BJ (cell line): ENCODE measurements at regions not wholly inside any gene's neighbourhood (a gene's known extent, or its start where the extent isn't known, plus 50 kb on each side); places are given as distances from the start of the nearest gene placed in this dataset.

Source experiments
- CTCF ChIA-PET: fragments of 350-600 bp; formaldehyde crosslinking; extraction: SDS; loops from one replicate; lab custom pipeline; 2021; ENCODE audit warnings: antibody characterized with exemption, inconsistent platforms; lab: Yijun Ruan, JAX
- POLR2A ChIA-PET: fragments of 300-600 bp; sonication (Branson Sonifier 250); formaldehyde crosslinking; extraction: SDS; loops from one replicate; lab custom pipeline; 2021; ENCODE audit warnings: antibody characterized with exemption; lab: Charles Lee
- DNase-seq: peaks from one replicate; pipeline ENCODE4 v3.0.0-alpha.2; 2011; ENCODE audit warnings: low read depth
- H3K27me3 ChIP-seq: 2 replicates; pipeline ENCODE4 v1.6.0; 2011; ENCODE audit warnings: low read length; ENCODE audit not compliant: control insufficient read depth, insufficient read depth
- H3K36me3 ChIP-seq: 2 replicates; pipeline ENCODE4 v1.5.1; 2011; ENCODE audit warnings: low read length; ENCODE audit not compliant: control insufficient read depth, insufficient read depth
- H3K4me3 ChIP-seq: 2 replicates; pipeline ENCODE4 v1.5.1; 2011; ENCODE audit warnings: low read depth, mild to moderate bottlenecking, control low read depth, low read length
- CTCF ChIP-seq: IDR thresholded peaks from 2 replicates; pipeline ENCODE4 v1.5.1; 2011; ENCODE audit warnings: low read depth, mild to moderate bottlenecking, control low read depth, inconsistent platforms, low read length, moderate library complexity; ENCODE audit not compliant: insufficient read depth

DNA sequence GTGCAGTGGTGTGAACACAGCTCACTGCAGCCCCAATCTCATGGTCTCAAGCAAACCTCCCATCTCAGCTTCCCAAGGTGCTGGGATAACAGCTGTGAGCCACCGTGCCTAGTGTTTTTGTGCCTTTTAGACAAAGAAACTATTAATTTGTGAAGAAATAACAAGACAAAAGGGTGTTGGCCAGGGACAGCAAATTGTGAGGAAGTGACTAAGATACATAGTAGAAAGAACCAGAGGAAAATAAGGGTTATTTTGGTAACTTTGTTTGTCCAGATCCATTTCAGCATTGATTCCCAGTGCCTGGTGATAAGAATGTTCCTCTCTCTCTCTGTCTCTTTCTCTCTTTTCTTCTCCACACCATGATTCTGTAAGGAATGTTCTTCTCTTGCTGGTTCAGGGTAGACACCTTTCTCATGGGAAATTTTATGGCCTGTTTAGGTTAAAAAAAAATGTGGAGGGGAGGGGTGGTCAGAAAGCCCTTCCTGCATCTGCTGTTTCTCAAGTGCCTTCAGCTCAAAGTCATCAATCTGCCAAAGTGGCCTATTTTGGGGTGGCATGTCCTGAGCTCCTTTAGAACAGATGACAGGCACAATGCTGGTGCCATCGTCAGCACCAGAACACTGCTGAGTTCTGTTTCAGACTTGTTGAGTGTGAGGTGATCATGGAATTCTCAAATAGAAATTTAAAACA, 184.4 kb upstream of the EEA1 start:
- ChIA-PET POLR2A (no interaction called here), CTCF (no interaction called here)
- TF ChIP-seq CTCF = no peak
- Histone ChIP-seq H3K27me3 (no peaks in the 10 kb centered on the region), H3K36me3 (no peaks in the 10 kb centered on the region), H3K4me3 (no peak overlapping the region)
- DNase-seq = no peak

GRCh38 chr12:93115198-93115601, 186.1 kb upstream of the EEA1 start:
- POLR2A ChIA-PET = no interaction called here
- no peak for TF ChIP-seq CTCF

GRCh38 chr12:93115646-93116045, 186.6 kb upstream of the EEA1 start:
- no peaks in the 10 kb centered on the region for H3K27me3 ChIP-seq
- ChIA-PET CTCF (interaction anchor here (0.5 to 3.2 kb wide), 4 partner anchors 11 to 352 kb away, joined by 3 to 15 read pairs (median 4); partner anchors contain the start of gene MRPL42), POLR2A (no interaction called here)
- no peak for DNase-seq
- no peak overlapping the region for H3K4me3 ChIP-seq
- H3K36me3 ChIP-seq = no peaks in the 10 kb centered on the region
- no peak for TF ChIP-seq CTCF

More at GRCh38 chr12:93115198-93115601, 186.1 kb upstream of the EEA1 start:
- no peaks in the 10 kb centered on the region for H3K36me3 ChIP-seq
- H3K4me3 ChIP-seq = no peak overlapping the region
- DNase-seq = no peak
- no peaks in the 10 kb centered on the region for H3K27me3 ChIP-seq
- CTCF ChIA-PET = interaction anchor here (0.5 to 3.2 kb wide), 4 partner anchors 12 to 352 kb away, joined by 3 to 15 read pairs (median 4); partner anchors contain the start of gene MRPL42

GRCh38 chr12:93116632-93117031, 187.5 kb upstream of the EEA1 start:
- no peak for TF ChIP-seq CTCF
- CTCF ChIA-PET = interaction anchor here (0.7 to 3.2 kb wide), 3 partner anchors 10 to 264 kb away, joined by 4 to 15 read pairs (median 4); no protein-coding TSS in a partner anchor
- POLR2A ChIA-PET = no interaction called here

GRCh38 chr12:93121729-93122488, 192.8 kb upstream of the EEA1 start:
- CTCF ChIA-PET = interaction anchor here (0.6 to 1.5 kb wide), 3 partner anchors 31 to 980 kb away, joined by 3 to 4 read pairs (median 3); no protein-coding TSS in a partner anchor
- H3K4me3 ChIP-seq = no peak overlapping the region
- H3K27me3 ChIP-seq = no peaks in the 10 kb centered on the region
- TF ChIP-seq CTCF = no peak
- H3K36me3 ChIP-seq = no peaks in the 10 kb centered on the region
- DNase-seq = no peak
- POLR2A ChIA-PET = no interaction called here

More at GRCh38 chr12:93116632-93117031, 187.5 kb upstream of the EEA1 start:
- Histone ChIP-seq H3K27me3 (no peaks in the 10 kb centered on the region), H3K4me3 (no peak overlapping the region), H3K36me3 (no peaks in the 10 kb centered on the region)
- no peak for DNase-seq
